OCI-LY7 (cell line): ENCODE measurements at regions not wholly inside any gene's neighbourhood (a gene's known extent, or its start where the extent isn't known, plus 50 kb on each side); places are given as distances from the start of the nearest gene placed in this dataset.
A peak's percentile ranks its signal among the peaks of the same experiment; 100 is the strongest.

ENCODE experiments used
- BruUV-seq: library from RNA; stranded (reverse); fragments of 400-500 nt; replicated peaks from 2 replicates; lab custom pipeline; 2021; lab: Mats Ljungman, UMichigan
- CTCF ChIA-PET: fragments of 300-600 bp; sonication (Branson Sonifier 250); formaldehyde crosslinking; loops from one replicate; lab custom pipeline; 2022; ENCODE audit warnings: antibody characterized with exemption; ENCODE audit not compliant: unreplicated experiment; lab: Charles Lee
- POLR2A ChIA-PET: fragments of 300-600 bp; sonication (Branson Sonifier 250); formaldehyde crosslinking; loops from one replicate; lab custom pipeline; 2022; ENCODE audit warnings: antibody characterized with exemption; lab: Charles Lee
- DNase-seq: peaks from one replicate; pipeline ENCODE4 v3.0.0-alpha.2; 2015; ENCODE audit warnings: low spot score
- H2AFZ ChIP-seq: fragments of 200-600 bp; sonication (generic), shearing (Covaris generic); 2 replicates; pipeline ENCODE4 v1.6.1; 2014; ENCODE audit warnings: mild to moderate bottlenecking, antibody characterized with exemption, low read length, moderate library complexity
- H3K27ac ChIP-seq: fragments of 200-600 bp; sonication (generic); 2 replicates; pipeline ENCODE4 v1.5.1; 2014; ENCODE audit warnings: mixed run types, low read depth, mild to moderate bottlenecking, moderate library complexity, low read length, inconsistent platforms; ENCODE audit not compliant: poor library complexity, severe bottlenecking
- H3K36me3 ChIP-seq: fragments of 200-600 bp; sonication (generic); 2 replicates; pipeline ENCODE4 v1.6.1; 2014; ENCODE audit warnings: mild to moderate bottlenecking, antibody characterized with exemption, low read length, moderate library complexity, mixed read lengths; ENCODE audit not compliant: insufficient read depth
- H3K4me1 ChIP-seq: fragments of 200-600 bp; sonication (generic); 2 replicates; pipeline ENCODE4 v1.5.1; 2014; ENCODE audit warnings: mild to moderate bottlenecking, low read length; ENCODE audit not compliant: insufficient read depth, poor library complexity, severe bottlenecking
- H3K4me2 ChIP-seq: fragments of 200-600 bp; sonication (generic); 2 replicates; pipeline ENCODE4 v1.6.1; 2014; ENCODE audit warnings: mild to moderate bottlenecking, low read length
- H3K4me3 ChIP-seq: fragments of 200-600 bp; sonication (generic); 2 replicates; pipeline ENCODE4 v1.5.1; 2014; ENCODE audit warnings: mild to moderate bottlenecking, low read depth, low read length; ENCODE audit not compliant: poor library complexity, severe bottlenecking
- H3K79me2 ChIP-seq: fragments of 200-600 bp; sonication (generic); 2 replicates; pipeline ENCODE4 v1.6.1; 2016; ENCODE audit warnings: low read depth, mild to moderate bottlenecking, low read length, moderate library complexity, mixed read lengths; ENCODE audit not compliant: insufficient read depth
- H3K9me2 ChIP-seq: fragments of 200-600 bp; sonication (generic); 2 replicates; pipeline ENCODE4 v1.6.1; 2016; ENCODE audit warnings: mild to moderate bottlenecking, low read length, mixed read lengths; ENCODE audit not compliant: insufficient read depth
- H3K9me3 ChIP-seq: fragments of 200-600 bp; sonication (generic); 2 replicates; pipeline ENCODE4 v1.6.1; 2014; ENCODE audit warnings: mild to moderate bottlenecking, mixed run types, low read length, mixed read lengths
- H4K20me1 ChIP-seq: fragments of 200-600 bp; sonication (generic); 2 replicates; pipeline ENCODE4 v1.6.1; 2014; ENCODE audit warnings: mild to moderate bottlenecking, antibody characterized with exemption, low read length, moderate library complexity, mixed read lengths; ENCODE audit not compliant: insufficient read depth
- CTCF ChIP-seq: fragments of 200-600 bp; sonication (generic); conservative IDR thresholded peaks from 2 replicates; pipeline ENCODE4 v1.5.1; 2014; ENCODE audit warnings: mild to moderate bottlenecking, antibody characterized with exemption, low read length, moderate library complexity, mixed read lengths
- EZH2phosphoT487 ChIP-seq: fragments of 200-600 bp; sonication (generic); IDR thresholded peaks from 2 replicates; pipeline ENCODE4 v1.6.1; 2018; ENCODE audit warnings: low read depth, borderline replicate concordance, mild to moderate bottlenecking, mixed run types, antibody characterized with exemption, low read length, moderate library complexity, mixed read lengths
- intact Hi-C: fragments of 100-400 bp; cut with micrococcal nuclease; formaldehyde crosslinking; loops from one replicate; pipeline ENCODE4 v1.10.0; 2022; ENCODE audit not compliant: unreplicated experiment

- intact Hi-C loops: loop anchor here (10.0 kb wide), 4 partner anchors 61 to 501 kb away; no protein-coding TSS in a partner anchor
- CTCF ChIA-PET: no interaction called here
- POLR2A ChIA-PET: no interaction called here
Observed at GRCh38 chr18:4524096-4524495, 69.0 kb upstream of the DLGAP1 start.

GRCh38 chr18:4511166-4511565 is 56.1 kb upstream of the DLGAP1 start:
- CTCF ChIA-PET: no interaction called here
- Histone ChIP-seq H3K4me3 (no peak overlapping the region), H3K36me3 (no peaks in the 10 kb centered on the region), H2AFZ (no peak overlapping the region), H4K20me1 (no peaks in the 10 kb centered on the region), H3K4me1 (no peaks in the 10 kb centered on the region), H3K79me2 (no peaks in the 10 kb centered on the region), H3K9me2 (no peaks in the 10 kb centered on the region), H3K4me2 (no peak overlapping the region), H3K9me3 (0 out of 2 replicates have a peak, but pooled peaks cover 5% of the 10 kb centered on the region), H3K27ac (no peak overlapping the region)
- BruUV-seq: no TSS peak
- no peak for DNase-seq
- POLR2A ChIA-PET: no interaction called here
- no peak for TF ChIP-seq EZH2phosphoT487
- no peak for TF ChIP-seq CTCF
- intact Hi-C loops: loop anchor here (10.0 kb wide), 1 partner anchor 166 kb away; no protein-coding TSS in a partner anchor

More at GRCh38 chr18:4524096-4524495, 69.0 kb upstream of the DLGAP1 start:
- H3K27ac ChIP-seq: no peak overlapping the region
- TF ChIP-seq EZH2phosphoT487: no peak
- TF ChIP-seq CTCF: no peak
- no peak overlapping the region for H2AFZ ChIP-seq
- H4K20me1 ChIP-seq: no peaks in the 10 kb centered on the region
- H3K79me2 ChIP-seq: no peaks in the 10 kb centered on the region
- H3K4me1 ChIP-seq: no peaks in the 10 kb centered on the region
- no TSS peak for BruUV-seq
- no peak overlapping the region for H3K4me2 ChIP-seq
- no peak for DNase-seq
- no peaks in the 10 kb centered on the region for H3K9me3 ChIP-seq
- no peaks in the 10 kb centered on the region for H3K9me2 ChIP-seq
- H3K36me3 ChIP-seq: no peaks in the 10 kb centered on the region
- no peak overlapping the region for H3K4me3 ChIP-seq

- POLR2A ChIA-PET: no interaction called here
- intact Hi-C loops: loop anchor here (10.0 kb wide), 1 partner anchor 166 kb away; no protein-coding TSS in a partner anchor
- CTCF ChIA-PET: no interaction called here
Observed at GRCh38 chr18:4510711-4511110, 55.6 kb upstream of the DLGAP1 start.

More at GRCh38 chr18:4510711-4511110, 55.6 kb upstream of the DLGAP1 start:
- no peak for TF ChIP-seq CTCF
- no peak for TF ChIP-seq EZH2phosphoT487
- Histone ChIP-seq H3K9me2 (no peaks in the 10 kb centered on the region), H3K4me2 (no peak overlapping the region), H3K9me3 (0 out of 2 replicates have a peak, but pooled peaks cover 5% of the 10 kb centered on the region), H3K4me3 (no peak overlapping the region), H3K4me1 (no peaks in the 10 kb centered on the region), H4K20me1 (no peaks in the 10 kb centered on the region), H3K79me2 (no peaks in the 10 kb centered on the region), H3K27ac (no peak overlapping the region), H3K36me3 (no peaks in the 10 kb centered on the region), H2AFZ (no peak overlapping the region)
- BruUV-seq: no TSS peak
- DNase-seq: peak; percentile 4
